HCEC 1CT (cell line): ENCODE measurements at regions not wholly inside any gene's neighbourhood (a gene's known extent, or its start where the extent isn't known, plus 50 kb on each side); places are given as distances from the start of the nearest gene placed in this dataset.
"Not testable (repeated sequence)": the region's sequence is repeated elsewhere in the genome, so short reads cannot be mapped to it uniquely, and the experiment has no call there.

Experiments
- DNase-seq: peaks from one replicate; pipeline ENCODE4 v3.0.0-alpha.2; 2017

DNA sequence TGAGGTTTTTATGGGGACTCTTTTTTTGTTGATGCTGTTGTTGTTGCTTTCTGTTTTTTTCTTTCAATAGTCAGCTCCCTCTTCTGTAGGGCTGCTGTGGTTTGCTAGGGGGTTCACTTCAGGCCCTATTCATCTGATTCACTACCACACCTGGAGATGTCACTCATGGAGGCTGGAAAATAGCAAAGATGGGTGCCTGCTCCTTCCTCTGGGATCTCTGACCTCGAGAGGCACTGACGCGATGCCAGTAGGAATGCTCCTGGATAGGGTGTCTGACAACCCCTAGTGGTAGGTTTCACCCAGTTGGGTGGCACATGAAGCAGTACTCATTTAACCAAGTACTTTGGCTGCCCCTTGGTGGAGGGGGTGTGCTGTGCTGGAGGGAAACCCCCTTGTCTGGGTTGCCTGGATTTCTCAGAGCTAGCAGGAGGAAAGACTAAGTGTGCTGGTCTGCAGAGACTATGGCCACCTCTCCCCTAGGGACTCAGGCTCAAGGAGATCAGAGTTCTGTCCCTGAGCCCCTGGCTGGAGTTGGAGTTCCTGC, 745.5 kb downstream of the TMTC2 start:
- DNase-seq: no peak

GRCh38 chr12:83427586-83428136, 741.0 kb downstream of the TMTC2 start:
- DNase-seq: not testable (repeated sequence)

DNA sequence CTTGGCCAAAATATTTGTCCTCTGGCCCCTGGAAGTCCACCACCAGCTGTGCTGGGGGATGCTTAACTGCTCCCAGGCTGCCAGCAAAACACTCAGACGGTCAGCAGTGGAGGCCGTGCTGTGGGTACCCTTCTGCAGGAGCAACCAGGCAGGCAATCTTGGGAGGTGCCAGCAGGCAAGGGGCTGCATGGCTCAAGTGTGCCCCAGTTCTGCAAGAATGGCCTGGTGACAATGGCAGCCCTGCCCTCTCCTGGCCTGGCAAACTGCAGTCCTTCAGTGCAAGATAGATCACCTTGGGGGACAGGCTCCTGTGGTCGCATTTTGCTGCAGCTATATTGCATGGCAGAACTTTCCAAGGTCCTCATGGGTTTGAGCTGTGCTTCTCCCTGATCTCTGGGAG, 728.3 kb downstream of the TMTC2 start:
- no peak for DNase-seq

GRCh38 chr12:83408851-83409250, 722.1 kb downstream of the TMTC2 start:
- no peak for DNase-seq

- DNase-seq: no peak
Observed at GRCh38 chr12:83408146-83408545, 721.4 kb downstream of the TMTC2 start.

DNA sequence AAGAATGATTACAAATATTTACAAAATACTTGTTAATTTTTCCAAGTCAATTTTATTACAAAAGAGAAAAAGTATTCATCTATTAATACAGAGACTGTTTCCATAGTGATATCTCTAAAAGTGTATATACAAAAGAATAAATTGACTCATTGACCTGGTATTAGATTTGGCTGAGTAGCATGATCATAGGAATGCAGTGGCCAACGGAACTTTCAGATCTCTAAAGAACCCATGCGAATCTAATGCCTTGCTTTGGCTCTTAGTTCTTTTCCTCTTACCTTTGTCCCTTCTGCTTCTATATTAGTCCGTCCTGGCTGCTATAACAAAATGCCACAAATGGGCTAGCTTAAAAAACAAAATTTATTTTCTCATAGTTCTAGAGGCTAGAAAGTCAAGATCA, 717.8 kb downstream of the TMTC2 start:
- DNase-seq: no peak

DNA sequence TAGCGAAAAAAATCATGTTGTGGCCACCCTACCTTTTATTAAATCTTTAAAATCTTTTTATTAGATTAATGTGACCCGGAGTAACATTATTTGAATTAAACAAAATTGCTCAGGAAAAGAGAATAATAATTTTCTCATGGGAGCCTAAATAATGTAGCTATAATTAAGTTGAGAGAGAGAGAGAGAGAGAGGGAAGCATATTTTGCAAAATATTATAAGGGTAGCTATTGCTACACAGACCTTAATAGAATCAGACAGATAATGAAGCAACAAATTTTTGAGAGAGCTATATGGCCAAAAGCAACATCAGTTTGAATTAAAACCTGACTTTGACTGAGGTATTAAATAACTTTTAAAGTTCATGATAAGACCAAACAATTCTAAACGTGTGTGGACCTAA, 703.5 kb downstream of the TMTC2 start:
- DNase-seq: no peak

- DNase-seq: no peak
Observed at GRCh38 chr12:83389237-83389996, 702.7 kb downstream of the TMTC2 start.

- DNase-seq: no peak
Observed at GRCh38 chr12:83388551-83388950, 701.8 kb downstream of the TMTC2 start.

GRCh38 chr12:83386527-83387264, 700.0 kb downstream of the TMTC2 start:
- DNase-seq: no peak

GRCh38 chr12:83378186-83378727, 691.6 kb downstream of the TMTC2 start:
- no peak for DNase-seq

- no peak for DNase-seq
Observed at GRCh38 chr12:83365317-83365716, 678.6 kb downstream of the TMTC2 start.

- DNase-seq: no peak
Observed at GRCh38 chr12:83361475-83361874, 674.8 kb downstream of the TMTC2 start.

- no peak for DNase-seq
Observed at GRCh38 chr12:83361071-83361470, 674.4 kb downstream of the TMTC2 start.

DNA sequence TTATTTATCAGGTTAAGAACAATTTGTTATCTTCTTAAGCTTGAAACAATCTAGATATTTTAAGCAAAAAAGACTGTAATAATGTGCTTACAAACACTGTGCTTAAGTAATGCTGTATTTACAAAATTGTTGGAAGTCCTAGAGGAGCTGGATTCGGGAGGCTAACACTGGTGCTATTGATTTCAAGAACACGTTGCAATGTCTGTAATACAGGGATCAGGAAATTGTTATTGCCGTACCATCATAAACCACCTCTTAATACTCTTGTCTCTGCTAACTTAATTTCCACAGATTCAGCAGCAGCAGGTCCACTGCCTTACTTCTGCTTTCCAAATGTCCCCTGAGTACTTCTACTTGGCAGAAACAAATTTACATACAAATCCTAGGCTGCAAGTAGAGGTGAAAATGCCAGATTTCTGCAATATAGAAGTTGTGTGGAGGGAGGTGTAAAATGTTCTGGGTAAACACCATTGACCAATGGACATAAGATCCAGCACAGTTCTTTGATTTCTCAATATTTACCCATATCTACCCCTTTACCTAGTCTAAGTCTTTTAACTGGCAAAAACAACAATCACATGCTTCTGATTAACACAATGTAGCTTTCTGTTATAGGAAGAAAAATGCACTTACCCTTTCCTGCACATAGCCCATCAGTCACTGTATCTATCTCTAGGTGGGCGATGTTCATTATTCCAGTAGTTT, 663.4 kb downstream of the TMTC2 start:
- no peak for DNase-seq

GRCh38 chr12:83346333-83346732, 659.6 kb downstream of the TMTC2 start:
- DNase-seq: no peak

- no peak for DNase-seq
Observed at GRCh38 chr12:83343767-83344166, 657.1 kb downstream of the TMTC2 start.

GRCh38 chr12:83335748-83336147, 649.0 kb downstream of the TMTC2 start:
- DNase-seq: no peak

DNA sequence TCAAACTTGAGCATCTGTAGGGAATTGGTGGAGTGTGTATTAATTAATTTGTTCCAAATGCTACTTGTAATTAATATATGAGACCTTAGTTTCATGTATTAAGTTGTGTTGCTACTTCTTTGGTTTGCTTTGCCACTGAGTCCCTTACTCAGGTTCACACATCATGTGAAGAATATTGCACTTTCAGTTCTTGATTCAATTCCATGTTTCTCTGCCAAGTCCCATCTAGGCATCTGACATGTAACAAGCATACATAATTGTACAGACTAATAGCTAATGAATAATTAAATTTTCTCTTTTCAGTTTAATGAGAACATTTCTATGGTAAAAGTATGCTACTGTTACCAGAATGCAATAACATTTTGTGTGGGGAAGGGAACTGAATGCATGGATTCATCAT, 640.0 kb downstream of the TMTC2 start:
- no peak for DNase-seq

- no peak for DNase-seq
Observed at GRCh38 chr12:83323866-83324265, 637.2 kb downstream of the TMTC2 start.

- no peak for DNase-seq
Observed at GRCh38 chr12:83322809-83323208, 636.1 kb downstream of the TMTC2 start.

DNA sequence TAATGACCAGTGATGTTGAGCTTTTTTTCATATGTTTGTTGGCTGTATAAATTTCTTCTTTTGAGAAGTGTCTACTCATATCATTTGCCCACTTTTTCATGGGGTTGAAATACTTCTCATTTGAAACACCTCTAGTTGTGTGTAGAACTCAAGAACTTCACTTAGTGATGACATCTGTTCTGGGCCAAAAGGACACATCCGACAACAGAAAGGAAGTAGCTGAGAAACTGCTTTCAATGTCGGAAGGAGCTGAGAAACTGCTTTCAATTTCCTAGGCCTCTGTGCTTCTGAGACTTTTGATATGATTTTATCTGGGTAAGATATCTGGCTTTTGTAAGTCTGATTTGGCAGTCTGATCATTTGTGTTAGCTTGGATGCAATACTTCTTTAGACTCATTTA, 635.3 kb downstream of the TMTC2 start:
- DNase-seq: no peak

- DNase-seq: no peak
Observed at GRCh38 chr12:83320350-83320749, 633.6 kb downstream of the TMTC2 start.
